Renal cortical epithelial cell (primary cell): ENCODE measurements at regions not wholly inside any gene's neighbourhood (a gene's known extent, or its start where the extent isn't known, plus 50 kb on each side); places are given as distances from the start of the nearest gene placed in this dataset.
A peak's percentile ranks its signal among the peaks of the same experiment; 100 is the strongest.

Source experiments
- DNase-seq: peaks from one replicate; pipeline ENCODE4 v3.0.0-alpha.2; 2011; ENCODE audit warnings: low read depth

DNA sequence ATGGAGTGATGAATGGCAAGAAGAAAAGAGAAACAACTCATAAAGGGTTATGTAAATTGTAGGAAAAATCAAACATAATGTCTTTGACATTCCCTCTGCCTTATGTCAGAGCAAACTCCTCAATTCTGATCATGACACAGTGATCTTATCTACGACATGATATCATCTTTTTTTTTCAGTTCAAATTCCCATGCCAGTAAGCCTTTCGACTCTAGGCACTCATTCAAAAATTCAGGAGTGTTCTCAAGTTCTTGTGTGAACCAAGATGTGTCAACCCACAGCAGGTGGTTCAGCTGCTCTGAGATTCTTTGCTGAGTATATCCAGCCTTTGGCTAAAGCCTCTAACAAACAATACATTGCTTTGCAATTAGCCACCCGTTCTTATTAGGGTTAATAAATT is 97.1 kb upstream of the ESRRG start:
- peak; percentile 75 for DNase-seq

GRCh38 chr1:216818284-216818683 is 95.1 kb upstream of the ESRRG start:
- DNase-seq, result no peak

DNA sequence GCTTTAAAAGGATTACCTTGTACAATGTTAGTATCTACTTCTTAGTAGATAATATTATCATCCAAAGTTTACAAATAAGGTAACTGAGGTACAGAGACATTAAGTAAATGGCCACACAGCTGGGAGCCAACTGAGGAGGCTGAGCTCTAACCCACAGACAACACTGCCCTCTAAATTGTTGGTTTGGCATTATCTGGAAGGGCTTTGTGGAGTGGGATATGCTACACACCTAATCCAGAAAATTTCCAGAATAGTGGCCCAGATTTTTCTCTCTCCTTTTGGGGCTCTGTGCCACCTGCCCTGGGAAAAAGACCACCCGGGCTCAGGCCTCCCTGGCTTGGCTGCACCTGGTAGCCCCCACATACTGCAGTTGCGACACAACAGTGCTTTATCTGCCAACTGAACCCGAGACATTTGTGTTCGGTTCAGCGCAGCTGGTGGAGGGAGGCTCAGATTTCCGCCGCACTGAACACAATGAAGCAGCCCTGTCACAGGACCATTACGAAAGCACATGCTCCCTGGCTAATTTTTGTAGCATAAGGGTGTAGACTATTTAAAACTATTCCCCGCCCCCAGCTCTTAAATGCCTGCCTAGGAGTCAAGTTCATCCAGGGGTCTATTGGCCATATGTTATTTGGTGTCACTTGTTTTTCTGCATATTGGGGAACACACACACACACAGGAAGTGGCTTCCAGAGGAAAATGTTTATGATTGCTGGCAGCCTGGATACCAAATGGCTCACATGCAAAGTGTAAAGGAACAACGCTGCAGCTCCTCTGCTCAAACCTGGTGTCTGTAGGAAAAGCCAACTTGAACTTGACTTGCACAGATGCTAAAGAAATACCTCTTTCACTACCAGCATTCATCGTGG is 92.3 kb upstream of the ESRRG start:
- DNase-seq, result peak; percentile 79

- no peak for DNase-seq
Observed at GRCh38 chr1:216814576-216815259, 91.5 kb upstream of the ESRRG start.

GRCh38 chr1:216812966-216813365 is 89.7 kb upstream of the ESRRG start:
- DNase-seq, result peak; percentile 81

GRCh38 chr1:216809649-216810048 is 86.4 kb upstream of the ESRRG start:
- DNase-seq, result no peak

GRCh38 chr1:216807696-216808095 is 84.5 kb upstream of the ESRRG start:
- peak; percentile 80 for DNase-seq

DNA sequence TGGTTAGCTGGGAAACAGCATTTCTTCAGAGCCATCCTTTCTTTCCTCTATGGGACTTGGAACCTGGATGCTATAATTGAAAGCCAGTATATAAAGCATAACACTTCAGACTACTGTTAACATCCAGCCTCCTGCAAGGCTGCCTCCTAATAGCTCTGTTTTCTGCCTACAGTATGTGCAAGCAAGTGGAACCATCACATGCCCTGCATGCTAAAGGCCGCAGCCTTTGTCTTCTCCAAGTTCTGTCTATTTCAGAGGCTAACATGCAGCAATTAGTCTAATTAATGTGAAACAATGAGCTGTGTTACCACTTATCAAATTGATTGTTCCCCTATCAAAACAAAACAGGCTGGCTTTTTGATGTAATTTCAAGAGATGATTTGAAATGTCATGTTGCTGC is 82.7 kb upstream of the ESRRG start:
- no peak for DNase-seq

- DNase-seq, result no peak
Observed at GRCh38 chr1:216805233-216805632, 82.0 kb upstream of the ESRRG start.

- no peak for DNase-seq
Observed at GRCh38 chr1:216804111-216804510, 80.9 kb upstream of the ESRRG start.

- peak; percentile 93 for DNase-seq
Observed at GRCh38 chr1:216794586-216794985, 71.4 kb upstream of the ESRRG start.

GRCh38 chr1:216793973-216794372 is 70.7 kb upstream of the ESRRG start:
- no peak for DNase-seq

- no peak for DNase-seq
Observed at GRCh38 chr1:216793303-216793702, 70.1 kb upstream of the ESRRG start.

DNA sequence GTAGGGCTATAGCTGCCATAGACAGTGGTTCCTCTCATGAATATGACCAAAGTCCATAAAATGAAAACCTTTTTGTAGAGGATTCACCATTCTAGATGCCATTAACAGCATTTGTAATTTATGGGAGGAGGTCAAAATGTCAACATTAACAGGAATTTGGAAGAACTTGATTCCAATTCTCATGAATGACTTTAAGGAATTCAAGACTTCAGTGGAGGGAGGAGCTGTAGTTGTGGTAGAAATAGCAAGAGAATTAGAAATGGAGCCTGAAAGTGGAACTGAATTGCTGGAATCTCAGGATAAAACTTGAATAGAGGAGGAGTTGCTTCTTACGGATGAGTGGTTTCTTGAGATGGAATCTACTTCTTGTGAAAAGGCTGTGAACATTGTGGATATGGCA is 65.4 kb upstream of the ESRRG start:
- peak; percentile 59 for DNase-seq

DNA sequence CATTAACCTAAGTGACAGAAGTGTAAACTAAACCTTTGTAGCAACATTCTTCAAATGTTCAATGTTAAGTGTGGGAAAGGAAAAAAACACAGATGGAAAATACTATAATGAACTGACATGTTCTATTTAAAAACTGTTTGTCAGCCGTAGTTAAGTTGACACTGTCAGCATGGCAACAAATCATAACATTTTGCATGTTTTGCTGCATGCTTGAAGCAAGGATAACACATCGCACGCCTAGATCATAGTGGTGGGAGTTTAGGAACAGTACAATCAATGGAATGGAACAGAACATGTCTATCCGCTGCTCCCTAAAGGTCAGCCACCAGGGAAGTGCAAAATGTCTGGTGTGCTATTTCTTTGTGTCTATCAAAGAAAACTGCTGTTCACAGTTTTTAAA is 62.5 kb upstream of the ESRRG start:
- peak; percentile 22 for DNase-seq

DNA sequence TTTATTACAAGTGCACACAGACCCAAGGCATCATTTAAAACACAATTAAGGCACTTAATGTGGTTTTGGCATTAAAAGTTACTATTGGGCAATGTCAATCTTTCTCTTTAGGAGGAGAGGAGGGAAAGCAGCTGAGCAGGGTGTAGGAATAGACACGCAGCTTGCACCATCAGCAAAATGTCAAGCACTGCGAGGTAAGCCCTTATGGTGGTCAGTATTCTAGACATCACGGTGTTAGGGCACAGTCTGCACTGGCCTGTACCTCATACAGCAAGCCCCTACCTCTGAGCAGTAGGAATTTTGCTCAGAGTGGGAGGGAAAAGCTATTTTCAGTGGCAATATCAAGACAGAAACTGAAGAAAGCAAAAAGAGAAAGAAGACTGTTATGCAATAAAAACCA is 62.0 kb upstream of the ESRRG start:
- peak; percentile 13 for DNase-seq

DNA sequence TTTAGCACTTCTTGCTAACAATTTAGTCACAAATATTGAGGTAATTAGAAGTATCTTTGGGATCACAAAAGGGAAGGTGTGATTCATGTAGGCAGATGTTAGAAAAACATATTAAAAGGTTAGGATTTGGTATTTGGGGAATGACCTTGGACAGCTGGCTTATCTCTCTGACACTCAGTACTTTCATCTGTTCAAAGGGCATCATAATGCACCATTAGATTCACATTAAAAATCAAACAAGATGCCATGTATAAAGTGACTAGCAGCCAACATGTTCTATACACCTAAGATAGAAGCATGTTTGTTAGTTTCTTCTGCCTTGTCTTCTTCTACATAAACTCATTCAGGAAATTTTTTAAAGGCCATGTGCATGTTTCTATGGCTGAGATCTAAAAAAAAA is 56.5 kb upstream of the ESRRG start:
- DNase-seq, result no peak

- peak; percentile 36 for DNase-seq
Observed at GRCh38 chr1:216778737-216779136, 55.5 kb upstream of the ESRRG start.

DNA sequence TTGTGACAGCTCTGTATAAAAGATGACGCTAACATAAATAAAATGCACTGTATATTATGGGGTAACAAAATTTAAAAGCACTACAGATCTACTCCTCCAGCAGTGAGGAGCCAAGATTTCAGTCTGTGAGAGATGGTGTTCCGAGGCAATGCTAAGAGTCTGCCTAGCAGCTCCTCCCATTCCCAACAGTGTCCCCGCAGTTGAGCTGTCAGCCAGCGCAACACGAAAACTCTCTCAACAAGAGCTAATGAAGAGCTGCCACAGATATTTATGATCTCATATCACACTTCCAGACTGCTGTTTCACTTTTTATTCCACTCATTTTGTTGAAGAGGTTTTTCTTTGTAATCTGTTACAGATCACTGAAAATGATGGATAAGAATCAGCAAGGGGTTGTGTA is 53.9 kb upstream of the ESRRG start:
- no peak for DNase-seq
